ENCODE measurements at regions not wholly inside any gene's neighbourhood (a gene's known extent, or its start where the extent isn't known, plus 50 kb on each side); places are given as distances from the start of the nearest gene placed in this dataset.
"Not testable (repeated sequence)": the region's sequence is repeated elsewhere in the genome, so short reads cannot be mapped to it uniquely, and the experiment has no call there.

- no peak for DNase-seq (ENCODE audit: low read depth)
Observed at GRCh38 chr10:117492504-117492903, 50.0 kb upstream of the EMX2 start.

DNA sequence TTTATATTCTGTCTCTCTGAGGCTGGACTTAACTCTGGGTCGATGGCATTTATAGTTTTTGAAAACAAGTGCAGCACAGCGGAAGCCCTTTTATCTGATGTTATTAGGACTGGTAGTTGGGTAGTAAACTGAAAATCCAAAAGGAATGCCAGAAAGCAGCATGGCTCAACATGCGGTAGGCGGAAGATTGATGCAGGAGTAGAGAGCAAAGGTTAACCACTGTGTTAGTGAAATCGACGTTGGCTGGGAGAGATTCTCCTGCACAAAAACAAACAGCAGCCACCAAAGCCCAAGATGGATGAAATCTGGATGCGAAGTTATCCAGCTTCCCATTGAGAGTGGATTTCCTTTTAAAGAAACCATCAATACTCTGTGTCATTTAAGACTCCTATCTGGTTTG, 54.5 kb upstream of the EMX2 start:
- no peak for DNase-seq (ENCODE audit: low read depth)

GRCh38 chr10:117486606-117487005, 55.9 kb upstream of the EMX2 start:
- no peak for DNase-seq (ENCODE audit: low read depth)

- no peak for DNase-seq (ENCODE audit: low read depth)
Observed at GRCh38 chr10:117483056-117483590, 59.4 kb upstream of the EMX2 start.

- not testable (repeated sequence) for DNase-seq (ENCODE audit: low read depth)
Observed at GRCh38 chr10:117481011-117481410, 61.5 kb upstream of the EMX2 start.

GRCh38 chr10:117480097-117480496, 62.4 kb upstream of the EMX2 start:
- DNase-seq (ENCODE audit: low read depth): no peak

DNA sequence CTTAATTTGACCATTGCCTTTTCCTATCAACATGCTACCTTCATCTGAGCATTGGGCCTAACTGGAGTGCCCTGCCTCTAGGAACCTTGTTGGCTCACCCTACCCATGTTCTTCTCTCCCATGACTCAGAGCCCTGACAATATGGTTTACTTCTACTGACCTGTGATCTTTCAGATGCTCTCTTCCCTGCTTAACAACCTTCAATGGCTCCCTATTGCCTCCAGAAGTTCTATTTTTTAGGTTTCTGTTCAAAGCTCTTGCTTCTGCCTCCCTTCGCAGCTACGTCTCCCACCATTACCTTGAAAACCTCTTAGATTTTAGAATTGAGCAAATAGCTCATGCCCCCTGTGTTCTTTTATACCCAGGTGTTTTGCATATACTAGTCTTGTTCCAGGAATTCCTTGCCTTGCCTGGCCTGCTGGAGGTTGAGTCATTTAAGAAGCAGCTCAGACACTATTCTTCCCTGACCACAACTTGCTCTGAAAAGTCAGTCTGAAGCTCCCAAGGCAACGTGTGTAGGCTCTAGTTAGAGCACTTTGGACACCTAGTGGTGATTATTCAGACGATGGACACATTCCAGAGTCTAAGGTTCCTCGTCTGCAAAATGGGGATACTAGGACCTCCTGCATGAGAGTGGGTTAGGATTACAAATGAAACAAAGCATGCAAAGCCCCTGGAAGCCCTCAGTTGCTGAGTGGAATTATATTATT, 64.4 kb upstream of the EMX2 start:
- no peak for DNase-seq (ENCODE audit: low read depth)

DNA sequence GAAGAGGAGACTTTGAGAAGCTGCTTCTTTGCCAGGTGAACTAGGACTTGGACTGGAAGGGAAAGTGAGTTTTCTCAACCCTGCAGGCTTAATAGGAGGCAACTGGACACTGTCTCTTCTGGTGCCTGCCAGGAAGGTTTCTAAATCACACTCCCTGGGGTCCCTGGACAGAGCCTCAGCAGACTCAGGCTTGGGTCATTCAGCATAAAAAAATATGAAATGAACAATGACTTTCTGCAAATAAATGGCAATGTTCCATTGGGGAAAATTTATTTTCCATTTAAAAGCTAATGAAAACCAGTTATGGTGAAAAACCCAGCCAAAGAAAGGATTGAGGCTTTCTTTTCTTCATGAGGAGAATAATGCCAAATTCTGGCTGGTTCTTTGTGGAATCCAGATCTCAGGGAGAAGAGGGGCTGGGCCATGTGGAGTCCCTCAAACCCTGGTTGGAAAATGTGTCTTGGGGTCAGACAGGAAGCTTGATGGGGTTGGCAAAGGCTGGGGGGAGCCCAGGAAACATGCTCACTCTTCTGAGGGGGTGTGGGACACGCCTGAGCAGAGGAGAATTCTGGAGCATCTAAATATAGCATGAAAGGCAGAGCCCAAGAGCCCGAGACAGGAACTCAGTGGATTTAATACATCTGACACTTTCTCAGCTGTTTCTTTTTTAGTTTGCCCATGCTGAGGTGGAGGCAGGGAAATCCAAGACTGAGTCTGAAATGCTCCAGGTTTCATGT, 65.2 kb upstream of the EMX2 start:
- DNase-seq (ENCODE audit: low read depth): no peak

GRCh38 chr10:117476716-117477115, 65.8 kb upstream of the EMX2 start:
- DNase-seq (ENCODE audit: low read depth): no peak

- no peak for DNase-seq (ENCODE audit: low read depth)
Observed at GRCh38 chr10:117476281-117476680, 66.3 kb upstream of the EMX2 start.

DNA sequence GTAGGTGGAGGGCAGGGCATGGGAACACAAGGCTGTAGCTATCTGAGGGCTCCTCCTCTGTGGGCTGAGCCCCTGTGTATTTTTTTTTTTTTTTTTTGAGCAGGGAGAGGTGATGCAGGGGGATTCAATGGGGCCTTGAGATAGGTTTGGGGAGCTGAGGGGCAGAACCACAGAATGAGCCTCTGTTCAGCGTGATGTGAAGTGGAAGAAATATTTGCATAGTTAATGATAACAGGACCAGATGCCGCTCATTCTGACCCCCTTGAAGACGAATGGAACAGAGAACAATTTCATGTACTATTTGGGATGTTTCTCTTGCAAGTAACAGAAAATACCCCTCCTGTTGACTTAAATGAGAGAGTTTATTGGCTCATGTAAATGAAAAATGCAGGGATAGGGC, 69.7 kb upstream of the EMX2 start:
- no peak for DNase-seq (ENCODE audit: low read depth)

GRCh38 chr10:117471344-117471874, 71.1 kb upstream of the EMX2 start:
- no peak for DNase-seq (ENCODE audit: low read depth)

- DNase-seq (ENCODE audit: low read depth): no peak
Observed at GRCh38 chr10:117470733-117471132, 71.8 kb upstream of the EMX2 start.

DNA sequence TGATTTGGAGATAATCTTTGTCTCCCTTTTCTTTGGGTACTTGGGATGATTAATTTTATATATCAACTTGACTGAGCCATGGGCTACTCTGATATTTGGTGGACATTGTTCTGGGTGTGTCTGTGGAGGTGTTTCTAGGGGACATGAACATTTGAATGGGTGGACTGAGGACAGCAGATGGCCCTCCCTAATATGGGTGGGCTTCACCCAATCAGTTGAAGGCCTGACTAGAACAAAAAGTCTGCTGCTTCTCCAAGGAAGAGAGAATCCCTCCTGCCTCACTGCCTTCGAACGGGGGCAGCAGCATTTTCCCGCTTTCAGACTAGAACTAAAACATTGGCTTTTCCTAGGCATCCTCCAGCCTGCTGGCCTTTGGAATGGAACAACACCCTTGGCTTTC, 73.9 kb upstream of the EMX2 start:
- DNase-seq (ENCODE audit: low read depth): no peak

DNA sequence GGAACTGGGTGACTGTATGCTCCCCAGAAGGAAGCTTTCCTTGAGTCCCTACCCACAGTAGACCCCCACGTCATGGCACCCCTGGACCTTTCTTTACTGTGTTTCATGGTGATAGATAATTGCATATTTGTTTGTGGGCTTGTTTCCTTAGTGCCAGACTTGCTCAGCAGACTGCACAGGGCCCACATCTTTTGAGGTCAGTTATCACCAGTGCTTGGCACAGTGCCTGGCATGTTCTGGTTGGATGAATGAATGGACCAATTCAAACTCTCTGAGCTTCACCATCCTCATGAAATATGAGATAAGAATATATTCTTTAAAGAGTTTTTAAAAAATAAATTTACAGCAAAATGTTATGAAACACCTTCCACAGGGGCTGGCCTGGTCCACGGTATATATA, 78.4 kb upstream of the EMX2 start:
- no peak for DNase-seq (ENCODE audit: low read depth)

DNA sequence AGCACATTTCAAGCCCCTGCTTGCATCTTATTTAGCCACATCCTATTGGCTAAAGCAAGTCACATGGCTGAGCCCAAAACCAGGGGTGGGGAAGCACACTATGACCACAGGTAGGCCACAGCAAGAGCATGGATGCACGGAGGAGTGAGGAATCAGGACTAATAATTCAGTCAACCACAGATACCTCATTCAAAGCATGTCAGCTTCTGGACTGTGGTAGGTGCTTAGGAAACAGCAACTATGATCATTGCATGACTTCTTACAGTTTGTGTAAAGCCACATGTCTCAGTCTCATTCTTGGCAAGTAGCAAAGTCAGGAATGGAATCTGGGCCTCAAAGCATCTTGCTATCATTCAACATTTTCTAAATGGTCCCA, 79.0 kb upstream of the EMX2 start:
- DNase-seq (ENCODE audit: low read depth): no peak

- DNase-seq (ENCODE audit: low read depth): no peak
Observed at GRCh38 chr10:117462816-117463544, 79.6 kb upstream of the EMX2 start.

- no peak for DNase-seq (ENCODE audit: low read depth)
Observed at GRCh38 chr10:117462424-117462792, 80.1 kb upstream of the EMX2 start.

GRCh38 chr10:117461766-117462423, 80.7 kb upstream of the EMX2 start:
- DNase-seq (ENCODE audit: low read depth): peak; percentile 35

DNA sequence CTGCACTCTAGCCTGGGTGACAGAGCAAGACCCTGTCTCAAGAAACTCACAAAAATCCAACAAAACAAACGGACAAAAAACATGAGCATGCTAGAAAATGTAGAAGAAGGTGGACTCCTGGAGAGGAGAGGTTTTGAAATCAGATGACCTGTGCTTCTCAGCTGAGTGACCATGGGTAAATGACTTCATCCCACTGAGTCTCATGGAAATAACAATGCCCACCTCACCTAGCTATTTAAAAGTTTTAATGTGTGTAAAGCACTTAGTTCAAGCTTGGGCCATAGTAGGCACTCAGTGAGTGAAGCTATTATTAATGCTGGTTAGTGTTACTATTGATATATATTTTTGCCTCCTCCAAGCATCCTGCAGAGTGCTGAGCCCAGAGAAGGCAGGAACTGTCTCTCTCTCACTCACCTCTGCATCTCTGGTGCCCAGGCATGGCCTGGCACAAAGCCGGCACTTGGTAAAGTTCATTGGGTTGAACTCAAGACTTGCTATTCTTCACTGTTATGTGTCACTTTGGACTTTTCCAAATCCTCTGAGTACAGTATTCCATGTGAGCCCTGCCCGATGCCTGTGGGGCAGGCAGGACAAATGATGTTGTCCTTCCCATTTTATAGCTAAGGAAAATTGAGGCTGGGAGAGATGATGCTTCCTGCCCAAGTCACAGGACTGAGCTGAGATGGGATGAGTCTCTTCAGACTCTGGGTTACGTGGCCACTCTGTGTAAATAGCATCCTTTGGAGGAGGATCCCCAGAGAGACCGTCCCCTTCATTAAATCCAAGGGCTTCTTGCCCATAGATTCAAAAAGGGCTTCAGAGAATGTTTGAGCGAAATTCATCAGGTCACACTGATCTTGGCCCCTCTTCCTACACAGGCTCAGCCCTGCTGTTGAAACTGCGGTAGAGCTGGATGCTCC, 81.4 kb upstream of the EMX2 start:
- no peak for DNase-seq (ENCODE audit: low read depth)

- no peak for DNase-seq (ENCODE audit: low read depth)
Observed at GRCh38 chr10:117458571-117458970, 83.3 kb upstream of the PDZD8 start.

Data from fibroblast of gingiva (primary cell).